Fibroblast of lung (primary cell): ENCODE measurements at regions not wholly inside any gene's neighbourhood (a gene's known extent, or its start where the extent isn't known, plus 50 kb on each side); places are given as distances from the start of the nearest gene placed in this dataset.

Source experiments
- DNase-seq, 2 donors: peaks; one replicate each; pipeline versions ENCODE4 v3.0.0 to v3.0.0-alpha.2; 2010; ENCODE audit warnings: low read depth in 2 of 2
- H2AFZ ChIP-seq: 2 replicates; pipeline ENCODE4 v1.5.1; 2012; ENCODE audit warnings: low read length, control low read depth, inconsistent platforms
- H3K27ac ChIP-seq: 2 replicates; pipeline ENCODE4 v1.5.1; 2011; ENCODE audit warnings: low read length, control low read depth; ENCODE audit not compliant: insufficient read depth
- H3K27me3 ChIP-seq: 2 replicates; pipeline ENCODE4 v1.5.1; 2011; ENCODE audit warnings: mild to moderate bottlenecking, low read length; ENCODE audit not compliant: control insufficient read depth, insufficient read depth
- H3K36me3 ChIP-seq: 2 replicates; pipeline ENCODE4 v1.5.1; 2011; ENCODE audit warnings: low read length; ENCODE audit not compliant: control insufficient read depth, insufficient read depth
- H3K4me1 ChIP-seq: 2 replicates; pipeline ENCODE4 v1.5.1; 2011; ENCODE audit warnings: low read length; ENCODE audit not compliant: control insufficient read depth, insufficient read depth; ENCODE audit errors: extremely low read depth
- H3K4me2 ChIP-seq: 2 replicates; pipeline ENCODE4 v1.5.1; 2011; ENCODE audit warnings: low read length, control low read depth; ENCODE audit not compliant: insufficient read depth; ENCODE audit errors: extremely low read depth
- H3K4me3 ChIP-seq, 4 experiments: fragments of 200-600 bp in 1 of 4; sonication (generic) in 1 of 4; replicated peaks in 1 of 4; 2 replicates each; pipeline ENCODE4 v1.5.1; 2011 to 2016; ENCODE audit warnings: low read length in 4 of 4, low read depth in 3 of 4, mild to moderate bottlenecking in 3 of 4, control low read depth in 2 of 4, inconsistent platforms in 1 of 4, mixed read lengths in 1 of 4; ENCODE audit not compliant: insufficient read depth in 1 of 4; ENCODE audit errors: control extremely low read depth in 1 of 4
- H3K79me2 ChIP-seq: 2 replicates; pipeline ENCODE4 v1.5.1; 2012; ENCODE audit warnings: mild to moderate bottlenecking, low read length, inconsistent platforms; ENCODE audit not compliant: control insufficient read depth, insufficient read depth
- H3K9ac ChIP-seq: 2 replicates; pipeline ENCODE4 v1.5.1; 2011; ENCODE audit warnings: mild to moderate bottlenecking, low read length, control low read depth; ENCODE audit not compliant: insufficient read depth
- H3K9me3 ChIP-seq: 2 replicates; pipeline ENCODE4 v1.5.1; 2012; ENCODE audit warnings: low read depth, low read length; ENCODE audit not compliant: control insufficient read depth, insufficient read depth
- H4K20me1 ChIP-seq: 2 replicates; pipeline ENCODE4 v1.5.1; 2011; ENCODE audit warnings: low read length; ENCODE audit not compliant: control insufficient read depth, insufficient read depth; ENCODE audit errors: extremely low read depth
- CTCF ChIP-seq, 2 donors: IDR thresholded peaks in 1 of 2; conservative IDR thresholded peaks in 1 of 2; 1 replicate in 1 of 2; 2 replicates in 1 of 2; pipeline ENCODE4 v1.5.1; 2011 to 2012; ENCODE audit warnings: low read length in 2 of 2, control low read depth in 1 of 2, inconsistent platforms in 1 of 2, low read depth in 1 of 2, mild to moderate bottlenecking in 1 of 2
- EZH2 ChIP-seq: IDR thresholded peaks from 2 replicates; pipeline ENCODE4 v1.5.1; 2012; ENCODE audit warnings: low read length, control low read depth, mild to moderate bottlenecking; ENCODE audit errors: missing control alignments

GRCh38 chr13:110984798-110985197 lies 69.9 kb upstream of the ANKRD10 start:
- no peaks in the 10 kb centered on the region for H3K27me3 ChIP-seq
- no peak overlapping the region for H3K4me3 ChIP-seq
- no peak overlapping the region for H3K4me2 ChIP-seq
- H3K4me1 ChIP-seq = no peaks in the 10 kb centered on the region
- TF ChIP-seq CTCF (conservative IDR thresholded peaks at IDR 0.05 in 1 of 2, IDR thresholded peaks at IDR 0.05 in 1 of 2; ENCODE audit: low read depth in 1 of 2, low read length in 2 of 2) (no peak), EZH2 (no peak)
- no peak overlapping the region for H3K27ac ChIP-seq
- H3K36me3 ChIP-seq = no peaks in the 10 kb centered on the region
- no peak overlapping the region for H3K9ac ChIP-seq
- no peaks in the 10 kb centered on the region for H3K79me2 ChIP-seq
- DNase-seq = no peak
- no peaks in the 10 kb centered on the region for H4K20me1 ChIP-seq
- no peak overlapping the region for H2AFZ ChIP-seq
- no peaks in the 10 kb centered on the region for H3K9me3 ChIP-seq

- no peak overlapping the region for H3K4me2 ChIP-seq
- no peaks in the 10 kb centered on the region for H4K20me1 ChIP-seq
- H2AFZ ChIP-seq = peak overlapping the region; percentile 13
- peak in 1 of 2 donors; percentile 53 for DNase-seq
- H3K4me3 ChIP-seq = no peak overlapping the region
- no peak overlapping the region for H3K9ac ChIP-seq
- H3K27ac ChIP-seq = no peak overlapping the region
- no peaks in the 10 kb centered on the region for H3K4me1 ChIP-seq
- TF ChIP-seq CTCF (conservative IDR thresholded peaks at IDR 0.05 in 1 of 2, IDR thresholded peaks at IDR 0.05 in 1 of 2; ENCODE audit: low read depth in 1 of 2, low read length in 2 of 2) = no peak
- no peak for TF ChIP-seq EZH2
- no peaks in the 10 kb centered on the region for H3K79me2 ChIP-seq
- H3K9me3 ChIP-seq = no peaks in the 10 kb centered on the region
- H3K27me3 ChIP-seq = no peaks in the 10 kb centered on the region
- no peaks in the 10 kb centered on the region for H3K36me3 ChIP-seq
Measured at GRCh38 chr13:110984381-110984780, 69.5 kb upstream of the ANKRD10 start.

GRCh38 chr13:110983241-110983640 lies 68.4 kb upstream of the ANKRD10 start:
- Histone ChIP-seq H3K4me2 (no peak overlapping the region), H3K9ac (no peak overlapping the region), H3K27me3 (no peaks in the 10 kb centered on the region), H3K4me1 (no peaks in the 10 kb centered on the region), H2AFZ (no peak overlapping the region), H3K27ac (no peak overlapping the region), H4K20me1 (no peaks in the 10 kb centered on the region), H3K79me2 (no peaks in the 10 kb centered on the region), H3K4me3 (no peak overlapping the region), H3K36me3 (no peaks in the 10 kb centered on the region), H3K9me3 (no peaks in the 10 kb centered on the region)
- DNase-seq = peak in 1 of 2 donors; percentile 37
- TF ChIP-seq EZH2 (no peak), CTCF (conservative IDR thresholded peaks at IDR 0.05 in 1 of 2, IDR thresholded peaks at IDR 0.05 in 1 of 2; ENCODE audit: low read depth in 1 of 2, low read length in 2 of 2) (no peak)
